Stimulated activated CD8-positive, alpha-beta memory T cell treated with anti-CD3 and anti-CD28 coated beads, Interleukin-12 subunit alpha, Interleukin-12 subunit beta, amount 100 ng/mL, for 24 hours (primary cell): ENCODE measurements at regions not wholly inside any gene's neighbourhood (a gene's known extent, or its start where the extent isn't known, plus 50 kb on each side); places are given as distances from the start of the nearest gene placed in this dataset.

Experiments used
- DNase-seq: peaks from one replicate; pipeline ENCODE4 v3.0.0-alpha.2; 2020; ENCODE audit errors: extremely low read depth

DNA sequence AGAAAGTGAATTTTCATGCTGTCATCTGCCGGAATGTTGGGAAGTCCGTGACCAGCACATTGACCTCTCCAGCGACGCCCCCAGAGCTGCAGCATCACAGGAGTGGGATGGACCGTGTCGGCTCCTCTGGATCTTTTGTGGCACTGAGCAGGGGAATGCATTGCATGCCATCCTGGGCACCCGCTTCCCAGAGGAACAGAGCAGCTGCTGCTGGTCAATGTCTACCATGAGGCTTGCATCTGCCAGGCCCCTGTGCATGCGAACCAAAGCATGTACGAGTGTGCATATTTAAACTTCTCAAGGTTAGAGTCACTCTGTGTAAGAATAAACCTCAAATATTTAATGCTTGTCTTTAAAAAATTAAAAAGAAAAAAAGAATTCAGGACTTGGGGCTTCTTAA lies 414.8 kb downstream of the GADD45G start:
- no peak for DNase-seq

DNA sequence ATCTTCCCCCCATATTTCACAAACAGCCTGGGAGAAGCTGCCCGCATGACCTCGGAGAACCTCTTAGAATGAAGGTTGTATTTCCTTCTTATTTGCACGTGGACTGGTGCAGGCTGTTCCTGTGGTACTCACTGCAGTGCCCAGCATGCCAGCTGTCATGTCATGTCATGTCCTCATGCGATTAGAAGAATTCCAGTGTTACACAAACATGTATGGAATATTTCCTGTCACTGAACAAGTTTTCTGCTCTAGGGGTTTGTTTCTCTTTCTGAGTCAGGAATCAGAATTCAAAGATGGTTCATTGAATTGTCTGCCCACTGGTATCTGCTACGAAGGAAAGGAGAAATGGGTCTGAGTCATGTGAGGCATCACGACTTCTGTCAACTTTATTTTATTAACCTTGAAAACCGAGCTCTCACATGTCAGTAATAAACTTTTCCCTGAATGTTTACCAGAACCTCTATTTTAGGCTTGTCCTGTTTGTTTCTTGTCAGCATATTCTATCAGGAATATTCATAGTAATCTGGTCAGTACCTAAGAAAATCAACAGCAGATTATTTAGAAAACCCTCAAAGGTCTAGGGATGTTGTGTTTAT lies 415.6 kb downstream of the GADD45G start:
- DNase-seq: no peak

DNA sequence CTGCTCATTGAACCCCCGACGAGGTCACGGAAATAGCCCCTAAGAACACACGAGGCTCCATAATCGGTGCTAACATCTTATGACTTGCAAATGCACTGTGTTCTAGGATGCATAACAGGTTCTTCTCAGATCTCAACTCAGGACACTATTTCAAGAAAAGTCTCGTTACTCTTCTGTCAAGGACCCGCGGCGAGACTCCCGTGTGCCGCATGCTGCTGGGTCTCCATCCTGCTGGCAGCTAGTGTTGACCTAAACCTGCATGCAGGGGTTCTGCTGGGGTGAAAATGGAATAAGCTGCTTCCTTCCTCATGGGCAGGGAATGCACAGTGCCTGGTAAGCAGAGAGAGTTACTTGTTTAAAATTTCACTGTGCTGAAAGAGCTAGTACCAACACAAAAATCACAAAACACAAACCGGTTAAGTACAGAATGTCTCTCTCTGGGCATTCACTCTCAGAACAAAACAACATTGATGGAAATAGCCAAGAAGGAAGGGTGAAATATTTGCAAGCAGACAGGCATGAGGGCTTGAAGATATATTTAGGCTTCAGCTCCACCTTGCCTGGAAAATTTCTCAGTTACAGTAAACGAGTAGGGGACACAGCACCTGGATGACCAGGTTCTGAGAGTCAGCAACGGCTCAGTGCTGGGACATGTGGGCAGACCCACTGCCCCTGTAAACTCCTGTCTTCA lies 416.5 kb downstream of the GADD45G start:
- DNase-seq: no peak

DNA sequence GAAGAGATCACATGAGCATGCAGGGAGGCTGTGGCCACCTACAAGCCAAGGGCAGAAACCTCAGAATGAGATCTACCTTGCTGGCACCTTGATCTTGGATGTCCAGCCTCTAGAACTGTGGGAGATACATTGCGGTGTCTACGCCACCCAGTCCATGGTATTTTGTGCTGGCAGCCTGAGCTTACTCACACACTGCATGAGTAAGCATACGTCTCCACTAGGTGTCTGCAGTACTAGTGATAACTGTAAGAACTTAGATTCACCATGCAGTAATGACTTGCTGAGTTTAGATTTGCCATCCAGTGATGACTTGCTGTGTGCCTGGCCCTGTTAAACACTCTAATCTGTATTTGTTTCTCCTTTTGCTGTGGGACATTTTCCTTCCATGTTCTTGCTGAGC lies 417.7 kb downstream of the GADD45G start:
- no peak for DNase-seq

- DNase-seq: no peak
Measured at GRCh38 chr9:90023861-90024260, 419.0 kb downstream of the GADD45G start.

GRCh38 chr9:90024409-90024808 lies 419.6 kb downstream of the GADD45G start:
- DNase-seq: no peak

DNA sequence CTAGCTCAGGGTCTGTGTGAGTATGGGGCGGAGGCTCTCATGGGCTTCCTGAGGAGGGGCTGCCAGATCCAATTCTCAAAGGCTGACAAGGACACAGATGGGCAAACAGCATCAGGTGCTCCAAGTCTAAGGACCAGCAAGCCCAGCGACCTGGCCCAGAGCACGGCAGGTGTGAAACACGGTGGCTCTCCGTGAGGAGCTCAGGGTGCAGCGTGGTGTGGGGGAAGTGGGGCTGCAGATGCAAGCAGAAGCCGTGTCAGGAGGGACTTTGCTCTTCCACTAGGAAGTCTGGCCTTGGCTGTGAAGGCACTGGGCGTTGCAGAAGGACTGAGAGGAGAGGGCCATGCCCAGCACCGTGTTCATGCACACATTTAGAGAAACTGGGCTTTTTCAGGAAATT lies 420.0 kb downstream of the GADD45G start:
- no peak for DNase-seq

GRCh38 chr9:90025816-90026215 lies 421.0 kb downstream of the GADD45G start:
- DNase-seq: no peak

GRCh38 chr9:90027296-90027790 lies 422.5 kb downstream of the GADD45G start:
- no peak for DNase-seq

GRCh38 chr9:90029386-90029785 lies 424.6 kb downstream of the GADD45G start:
- DNase-seq: no peak

DNA sequence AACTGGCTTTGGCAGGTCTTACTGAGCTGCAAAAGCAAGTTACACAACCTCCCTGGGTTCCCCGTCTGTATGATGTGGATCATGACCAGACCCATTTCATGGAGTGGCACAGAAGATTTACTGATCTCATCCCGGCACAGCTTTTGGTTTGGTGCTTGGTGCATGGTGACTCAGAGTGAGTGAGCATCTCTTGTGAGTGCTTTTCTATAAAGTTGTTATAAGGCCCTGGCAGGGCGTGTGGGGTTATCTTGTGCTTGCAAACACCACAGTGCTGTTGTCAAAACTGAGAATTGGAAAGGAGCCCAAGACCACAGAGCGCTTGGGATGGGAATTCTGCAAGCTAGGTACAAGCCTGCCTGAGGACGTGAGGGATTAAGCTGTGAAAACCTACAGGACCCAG lies 425.2 kb downstream of the GADD45G start:
- DNase-seq: no peak

DNA sequence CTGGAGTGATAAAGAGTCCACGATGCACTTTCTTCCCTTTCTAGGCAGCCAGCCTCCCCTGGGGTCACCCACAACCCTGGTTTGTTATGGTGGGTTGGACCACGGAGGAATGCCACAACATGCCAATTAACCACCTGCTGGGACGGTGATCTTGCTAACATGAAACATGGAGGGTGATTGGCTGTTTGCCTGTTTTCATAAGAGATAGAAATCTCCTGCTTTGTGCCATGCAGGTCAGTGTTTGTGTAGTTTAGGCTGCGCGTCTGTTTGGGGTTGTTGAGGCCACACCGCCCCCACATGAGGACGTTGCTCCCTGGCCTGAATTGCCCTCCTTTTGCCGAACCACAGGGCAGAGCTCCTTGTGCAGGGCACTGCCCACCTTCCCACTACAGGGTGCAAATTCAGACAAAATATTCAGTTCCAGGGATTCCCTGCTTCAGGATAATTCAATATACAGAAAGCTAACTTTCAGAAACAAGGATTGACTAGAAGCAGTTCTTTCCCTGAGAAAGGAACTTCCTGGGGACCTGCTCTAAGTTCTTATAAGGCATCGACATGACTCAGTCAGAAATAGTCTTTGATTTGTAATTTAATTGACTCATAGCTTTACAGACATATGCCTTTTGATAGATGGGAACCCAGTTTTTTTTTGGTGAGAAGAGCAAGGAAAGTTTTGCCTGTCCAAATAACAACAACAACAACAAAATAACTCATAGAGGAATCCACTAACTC lies 427.6 kb downstream of the GADD45G start:
- DNase-seq: no peak

- DNase-seq: no peak
Measured at GRCh38 chr9:90033028-90033650, 428.3 kb downstream of the GADD45G start.

GRCh38 chr9:90034071-90034470 lies 429.3 kb downstream of the GADD45G start:
- DNase-seq: no peak

- DNase-seq: no peak
Measured at GRCh38 chr9:90035471-90035870, 430.7 kb downstream of the GADD45G start.

DNA sequence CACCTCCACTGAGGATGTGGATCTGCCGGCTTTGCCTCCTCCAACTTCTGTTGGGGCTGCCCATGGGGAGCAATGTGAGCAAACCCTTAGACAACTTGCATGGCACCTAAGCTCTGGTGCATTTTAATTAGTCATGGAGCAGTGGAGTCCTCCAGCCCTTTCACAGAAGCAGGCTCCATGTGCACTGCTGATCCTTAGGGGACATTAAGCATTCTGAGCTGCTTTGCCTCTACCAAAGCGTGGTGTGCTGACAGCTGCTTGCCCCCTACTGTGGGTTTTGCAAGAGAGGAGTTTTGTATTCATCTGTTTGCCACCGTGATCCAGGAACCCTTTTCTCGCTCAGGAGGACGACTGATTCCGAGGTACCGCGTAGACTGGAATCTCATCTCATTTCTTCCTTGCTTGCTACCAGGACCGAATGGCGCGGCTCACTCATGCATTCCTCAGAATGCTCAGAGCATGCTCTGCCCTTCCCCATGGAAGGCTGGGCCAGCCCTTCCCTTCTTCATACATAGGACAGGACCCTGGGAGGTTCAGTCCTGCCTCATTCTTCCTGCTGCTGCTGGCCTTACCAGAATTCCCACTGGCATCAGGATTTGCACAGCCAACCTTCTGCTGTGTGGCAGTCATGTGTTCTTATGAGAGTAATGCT lies 432.5 kb downstream of the GADD45G start:
- no peak for DNase-seq

DNA sequence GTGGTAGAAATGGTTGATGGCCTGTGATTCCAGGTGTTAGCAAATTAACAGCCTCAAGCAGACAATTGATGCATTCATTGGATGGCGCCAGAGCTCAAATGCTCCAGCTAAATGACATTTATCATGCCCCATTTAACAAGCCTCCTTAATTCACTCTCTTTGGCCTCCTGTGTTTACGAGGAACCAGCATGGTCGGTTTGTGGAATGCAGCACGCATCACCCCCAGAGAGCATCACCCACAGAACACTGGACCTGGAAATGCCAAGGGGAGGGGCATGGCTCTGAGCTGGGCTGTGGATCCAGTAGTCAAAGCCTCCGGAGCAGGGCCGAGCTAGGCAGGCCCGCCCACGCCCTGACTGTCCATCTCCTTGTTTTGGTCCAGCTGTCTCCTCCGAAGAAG lies 434.0 kb downstream of the GADD45G start:
- no peak for DNase-seq

- DNase-seq: no peak
Measured at GRCh38 chr9:90044263-90044662, 439.5 kb downstream of the GADD45G start.

DNA sequence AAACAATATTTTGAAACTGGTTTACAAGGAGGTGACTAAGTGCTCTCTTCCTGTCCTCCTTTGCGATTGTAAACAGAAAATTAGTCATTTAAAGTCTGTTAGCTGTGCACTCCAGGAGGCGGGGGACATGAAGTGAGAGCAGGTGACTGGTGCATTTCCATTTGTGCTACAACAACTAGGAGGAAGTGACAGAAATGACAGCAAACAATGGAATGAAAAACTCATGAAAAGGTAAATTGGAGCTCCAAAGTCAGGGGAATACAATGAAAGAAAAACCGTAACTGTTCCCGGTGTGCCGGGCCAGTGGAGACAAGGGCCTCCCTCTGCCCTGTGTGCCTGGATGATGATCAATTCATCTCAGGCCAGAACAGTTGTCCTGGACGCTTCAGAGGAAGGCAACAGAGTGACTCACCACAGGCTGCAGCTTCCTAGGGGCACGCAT lies 439.9 kb downstream of the GADD45G start:
- DNase-seq: no peak

- no peak for DNase-seq
Measured at GRCh38 chr9:90046317-90046861, 441.6 kb downstream of the GADD45G start.

GRCh38 chr9:90047828-90048227 lies 443.0 kb downstream of the GADD45G start:
- no peak for DNase-seq

DNA sequence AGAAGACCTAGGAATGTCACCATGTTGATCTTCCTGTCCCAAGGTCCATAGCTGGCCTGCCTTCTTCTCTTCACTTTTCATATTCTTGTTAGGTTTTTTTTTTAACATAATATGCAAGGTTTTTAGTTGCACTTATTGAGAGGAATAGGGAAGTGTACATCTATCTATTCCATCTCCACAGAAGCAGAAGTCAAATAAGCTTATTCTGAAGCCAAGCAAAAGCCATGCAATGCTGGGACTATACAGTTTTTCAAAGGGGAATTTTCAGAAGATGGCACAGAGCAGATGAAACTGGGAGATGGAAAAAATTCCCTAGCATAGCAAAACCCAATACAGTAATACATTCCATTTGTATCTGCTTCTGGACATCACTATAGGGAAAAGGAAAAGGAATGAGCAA lies 447.6 kb downstream of the GADD45G start:
- DNase-seq: no peak
